HCT116 (cell line): ENCODE measurements at regions not wholly inside any gene's neighbourhood (a gene's known extent, or its start where the extent isn't known, plus 50 kb on each side); places are given as distances from the start of the nearest gene placed in this dataset.

Experiments
- ATAC-seq: fragments of 200-7000 bp; cut with Tn5 transposase; 2 replicates; pipeline ENCODE4 v1.9.1; 2020; ENCODE audit warnings: mild to moderate bottlenecking, moderate library complexity
- BruUV-seq: library from RNA; stranded (reverse); fragments of 400-500 nt; replicated peaks from 2 replicates; lab custom pipeline; 2021; lab: Mats Ljungman, UMichigan
- CTCF ChIA-PET: fragments of 300-600 bp; sonication (Branson Sonifier 250); formaldehyde crosslinking; loops from one replicate; lab custom pipeline; 2021; ENCODE audit warnings: antibody characterized with exemption; lab: Charles Lee
- POLR2A ChIA-PET: fragments of 300-600, 350-600 bp; sonication (Branson Sonifier 250); formaldehyde crosslinking; loops from one replicate; lab custom pipeline; 2021; ENCODE audit warnings: antibody characterized with exemption; lab: Charles Lee
- RAD21 ChIA-PET, 2 experiments: fragments of 300-600 bp; sonication (Branson Sonifier 250); formaldehyde crosslinking; loops; one replicate each; lab custom pipeline; 2023; ENCODE audit warnings: low total read pairs in 2 of 2; ENCODE audit not compliant: uncharacterized antibody in 2 of 2, unreplicated experiment in 2 of 2, low non-redundant PET in 1 of 2; lab: Charles Lee
- DNase-seq: peaks from one replicate; pipeline ENCODE4 v3.0.0-alpha.2; 2010; ENCODE audit warnings: low read depth, low spot score
- H2AFZ ChIP-seq: fragments of 200-600 bp; shearing (Covaris generic), sonication (generic); 2 replicates; pipeline ENCODE4 v1.6.1; 2017; ENCODE audit warnings: low read depth, mixed run types, mixed read lengths, antibody characterized with exemption, low read length; ENCODE audit not compliant: poor library complexity, severe bottlenecking
- H3K27ac ChIP-seq: 2 replicates; pipeline ENCODE4 v1.5.1; 2012; ENCODE audit warnings: low read depth, low read length
- H3K27me3 ChIP-seq: fragments of 200-600 bp; sonication (generic); 2 replicates; pipeline ENCODE4 v1.6.1; 2016; ENCODE audit warnings: mixed run types, low read length, mixed read lengths; ENCODE audit not compliant: insufficient read depth
- H3K36me3 ChIP-seq, 2 experiments: fragments of 200-500 bp in 1 of 2; fragments of 200-600 bp in 1 of 2; sonication (Bioruptor generic) in 1 of 2; sonication (generic) in 1 of 2; 2 replicates each; pipeline versions ENCODE4 v1.5.1 to v1.6.1; 2014 to 2016; ENCODE audit warnings: low read length in 2 of 2, inconsistent platforms in 1 of 2, mixed read lengths in 1 of 2, mixed run types in 1 of 2; ENCODE audit not compliant: insufficient read depth in 2 of 2, control insufficient read depth in 1 of 2
- H3K4me1 ChIP-seq, 2 experiments: fragments of 200-600 bp in 1 of 2; sonication (generic) in 1 of 2; 2 replicates each; pipeline versions ENCODE4 v1.5.1 to v1.6.1; 2012 to 2017; ENCODE audit warnings: low read length in 2 of 2, inconsistent platforms in 1 of 2, mild to moderate bottlenecking in 1 of 2, mixed read lengths in 1 of 2, mixed run types in 1 of 2, moderate library complexity in 1 of 2; ENCODE audit not compliant: insufficient read depth in 2 of 2, control insufficient read depth in 1 of 2
- H3K4me2 ChIP-seq: fragments of 200-600 bp; sonication (generic); 2 replicates; pipeline ENCODE4 v1.6.1; 2017; ENCODE audit warnings: mixed run types, low read length, mixed read lengths
- H3K4me3 ChIP-seq, 2 experiments: fragments of 200-600 bp in 1 of 2; sonication (generic) in 1 of 2; replicated peaks in 1 of 2; 2 replicates each; pipeline ENCODE4 v1.5.1; 2011 to 2016; ENCODE audit warnings: low read length in 2 of 2, control low read depth in 1 of 2, low read depth in 1 of 2, mild to moderate bottlenecking in 1 of 2, mixed read lengths in 1 of 2, mixed run types in 1 of 2
- H3K79me2 ChIP-seq: fragments of 200-600 bp; sonication (generic); 2 replicates; pipeline ENCODE4 v1.6.1; 2017; ENCODE audit warnings: mild to moderate bottlenecking, mixed run types, low read length, moderate library complexity, mixed read lengths; ENCODE audit not compliant: insufficient read depth
- H3K9ac ChIP-seq: fragments of 200-600 bp; sonication (generic); 2 replicates; pipeline ENCODE4 v1.6.1; 2016; ENCODE audit warnings: low read length, mixed read lengths
- H3K9me2 ChIP-seq: fragments of 200-600 bp; sonication (generic), shearing (Covaris generic); 2 replicates; pipeline ENCODE4 v1.6.1; 2017; ENCODE audit warnings: mixed run types, mild to moderate bottlenecking, moderate library complexity; ENCODE audit not compliant: insufficient read depth
- H3K9me3 ChIP-seq, 2 experiments: fragments of 200-500 bp in 1 of 2; fragments of 200-600 bp in 1 of 2; sonication (Bioruptor generic) in 1 of 2; sonication (generic) in 1 of 2; 2 replicates each; pipeline ENCODE4 v1.6.1; 2014 to 2017; ENCODE audit warnings: low read length in 2 of 2, mixed read lengths in 2 of 2, inconsistent platforms in 1 of 2, low read depth in 1 of 2, mild to moderate bottlenecking in 1 of 2, mixed run types in 1 of 2, moderate library complexity in 1 of 2; ENCODE audit not compliant: control insufficient read depth in 1 of 2, insufficient read depth in 1 of 2
- H4K20me1 ChIP-seq: fragments of 200-600 bp; sonication (generic), shearing (Covaris generic); 2 replicates; pipeline ENCODE4 v1.6.1; 2017; ENCODE audit warnings: mixed run types, mild to moderate bottlenecking, moderate library complexity; ENCODE audit not compliant: insufficient read depth
- CBX3 ChIP-seq: IDR thresholded peaks from 2 replicates; pipeline ENCODE4 v1.6.1; 2012; ENCODE audit warnings: low read depth
- CEBPB ChIP-seq: IDR thresholded peaks from 2 replicates; pipeline ENCODE4 v1.6.1; 2012; ENCODE audit warnings: low read depth
- EGR1 ChIP-seq: IDR thresholded peaks from 2 replicates; pipeline ENCODE4 v1.6.1; 2012; ENCODE audit warnings: low read depth
- EZH2phosphoT487 ChIP-seq: fragments of 200-600 bp; IDR thresholded peaks from 2 replicates; pipeline ENCODE4 v1.6.1; 2018; ENCODE audit warnings: antibody characterized with exemption, borderline replicate concordance
- FOSL1 ChIP-seq: IDR thresholded peaks from 2 replicates; pipeline ENCODE4 v1.6.1; 2012; ENCODE audit warnings: low read depth
- MAX ChIP-seq: IDR thresholded peaks from 2 replicates; pipeline ENCODE4 v1.6.1; 2012
- POLR2A ChIP-seq: IDR thresholded peaks from 2 replicates; pipeline ENCODE4 v1.7.0; 2011; ENCODE audit warnings: borderline replicate concordance; ENCODE audit not compliant: insufficient read depth, insufficient read length; ENCODE audit errors: extremely low read depth
- POLR2AphosphoS5 ChIP-seq: IDR thresholded peaks from 2 replicates; pipeline ENCODE4 v1.6.1; 2011; ENCODE audit warnings: mild to moderate bottlenecking, low read depth, low read length, moderate library complexity
- RAD21 ChIP-seq: IDR thresholded peaks from 2 replicates; pipeline ENCODE4 v1.6.1; 2012; ENCODE audit warnings: low read depth, mild to moderate bottlenecking
- SIN3A ChIP-seq: IDR thresholded peaks from 2 replicates; pipeline ENCODE4 v1.6.1; 2012; ENCODE audit warnings: low read depth
- SP1 ChIP-seq: IDR thresholded peaks from 2 replicates; pipeline ENCODE4 v1.6.1; 2012; ENCODE audit warnings: low read depth
- SRF ChIP-seq: IDR thresholded peaks from 2 replicates; pipeline ENCODE4 v1.6.1; 2012; ENCODE audit warnings: low read depth
- ZFX ChIP-seq: fragments of 450-650 bp; IDR thresholded peaks from 2 replicates; pipeline ENCODE4 v1.6.1; 2017
- ZNF274 ChIP-seq: fragments of 200-500 bp; sonication (Bioruptor generic); IDR thresholded peaks from 2 replicates; pipeline ENCODE4 v1.6.1; 2014; ENCODE audit warnings: mild to moderate bottlenecking, low read depth, low read length, inconsistent platforms
- intact Hi-C: fragments of 100-400 bp; cut with micrococcal nuclease; formaldehyde crosslinking; loops from 2 replicates; pipeline ENCODE4 v1.10.0; 2022
- TF ChIP-seq, protein P1 (sequence below), 3 experiments: fragments of 200-600 bp in 1 of 3; sonication (generic) in 1 of 3; IDR thresholded peaks in 2 of 3; conservative IDR thresholded peaks in 1 of 3; 2 replicates each; pipeline ENCODE4 v1.5.1; 2012 to 2017; ENCODE audit warnings: low read depth in 2 of 3, low read length in 2 of 3, antibody characterized with exemption in 1 of 3, borderline replicate concordance in 1 of 3, control low read depth in 1 of 3, mild to moderate bottlenecking in 1 of 3, mixed read lengths in 1 of 3, mixed run types in 1 of 3, moderate library complexity in 1 of 3; ENCODE audit not compliant: insufficient read depth in 1 of 3

DNA sequence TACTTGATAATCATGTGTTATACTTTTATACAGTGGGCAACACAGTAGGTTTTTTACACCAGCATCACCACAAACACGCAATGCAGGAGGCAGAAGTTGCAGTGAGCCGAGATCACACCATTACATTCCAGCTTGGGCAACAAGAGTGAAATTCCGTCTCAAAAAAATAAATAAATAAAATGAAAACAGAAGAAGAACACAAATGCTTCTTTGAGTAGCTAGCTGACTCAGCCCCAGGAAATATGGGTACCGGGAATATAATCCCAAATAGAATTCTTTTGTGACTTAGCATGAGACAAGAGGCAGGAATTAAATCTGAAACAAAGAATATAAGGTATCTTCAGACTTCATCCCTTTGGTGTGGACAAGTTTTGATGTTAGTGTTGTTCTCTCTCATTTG is 164.2 kb upstream of the ATXN1 start:
- intact Hi-C loops, result no loop called here
- Histone ChIP-seq H4K20me1 (no peaks in the 10 kb centered on the region), H3K4me1 (no peaks in the 10 kb centered on the region), H3K9ac (no peak overlapping the region), H3K4me2 (no peak overlapping the region), H3K4me3 (no peak overlapping the region), H3K9me2 (no peaks in the 10 kb centered on the region), H2AFZ (no peak overlapping the region), H3K79me2 (no peaks in the 10 kb centered on the region), H3K27ac (no peak overlapping the region), H3K36me3 (no peaks in the 10 kb centered on the region), H3K27me3 (no peaks in the 10 kb centered on the region), H3K9me3 (no peaks in the 10 kb centered on the region)
- ChIA-PET POLR2A (no interaction called here), CTCF (no interaction called here), RAD21 (no interaction called here)
- ATAC-seq (no peak), DNase-seq (no peak)
- TF ChIP-seq ZNF274, result no peak
- TF ChIP-seq EZH2phosphoT487, result no peak
- no peak for TF ChIP-seq FOSL1
- TF ChIP-seq, protein P1, sequence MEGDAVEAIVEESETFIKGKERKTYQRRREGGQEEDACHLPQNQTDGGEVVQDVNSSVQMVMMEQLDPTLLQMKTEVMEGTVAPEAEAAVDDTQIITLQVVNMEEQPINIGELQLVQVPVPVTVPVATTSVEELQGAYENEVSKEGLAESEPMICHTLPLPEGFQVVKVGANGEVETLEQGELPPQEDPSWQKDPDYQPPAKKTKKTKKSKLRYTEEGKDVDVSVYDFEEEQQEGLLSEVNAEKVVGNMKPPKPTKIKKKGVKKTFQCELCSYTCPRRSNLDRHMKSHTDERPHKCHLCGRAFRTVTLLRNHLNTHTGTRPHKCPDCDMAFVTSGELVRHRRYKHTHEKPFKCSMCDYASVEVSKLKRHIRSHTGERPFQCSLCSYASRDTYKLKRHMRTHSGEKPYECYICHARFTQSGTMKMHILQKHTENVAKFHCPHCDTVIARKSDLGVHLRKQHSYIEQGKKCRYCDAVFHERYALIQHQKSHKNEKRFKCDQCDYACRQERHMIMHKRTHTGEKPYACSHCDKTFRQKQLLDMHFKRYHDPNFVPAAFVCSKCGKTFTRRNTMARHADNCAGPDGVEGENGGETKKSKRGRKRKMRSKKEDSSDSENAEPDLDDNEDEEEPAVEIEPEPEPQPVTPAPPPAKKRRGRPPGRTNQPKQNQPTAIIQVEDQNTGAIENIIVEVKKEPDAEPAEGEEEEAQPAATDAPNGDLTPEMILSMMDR (IDR thresholded peaks at IDR 0.05 in 2 of 3, conservative IDR thresholded peaks at IDR 0.05 in 1 of 3; ENCODE audit: borderline replicate concordance in 1 of 3, insufficient read depth in 1 of 3, low read depth in 2 of 3, low read length in 2 of 3), result no peak
- no peak for TF ChIP-seq SP1
- no peak for TF ChIP-seq POLR2AphosphoS5
- no peak for TF ChIP-seq MAX
- TF ChIP-seq CEBPB, result no peak
- no peak for TF ChIP-seq SIN3A
- TF ChIP-seq EGR1, result no peak
- no peak for TF ChIP-seq ZFX
- TF ChIP-seq SRF, result no peak
- no peak for TF ChIP-seq RAD21
- no peak for TF ChIP-seq POLR2A
- TF ChIP-seq CBX3, result no peak
- no TSS peak for BruUV-seq
